Stimulated activated CD8-positive, alpha-beta memory T cell treated with anti-CD3 and anti-CD28 coated beads, Interleukin-7, amount 100 ng/mL, for 48 hours (primary cell): ENCODE measurements at regions not wholly inside any gene's neighbourhood (a gene's known extent, or its start where the extent isn't known, plus 50 kb on each side); places are given as distances from the start of the nearest gene placed in this dataset.
"Not testable (repeated sequence)": the region's sequence is repeated elsewhere in the genome, so short reads cannot be mapped to it uniquely, and the experiment has no call there.

ENCODE experiments used
- DNase-seq, 2 donors: peaks; one replicate each; pipeline ENCODE4 v3.0.0-alpha.2; 2020; ENCODE audit warnings: low read depth in 1 of 2; ENCODE audit errors: extremely low read depth in 1 of 2

GRCh38 chrX:54615109-54615508 is 85.1 kb downstream of the GNL3L start:
- DNase-seq = no peak

- no peak for DNase-seq
Measured at GRCh38 chrX:54633641-54634040, 103.6 kb downstream of the GNL3L start.

DNA sequence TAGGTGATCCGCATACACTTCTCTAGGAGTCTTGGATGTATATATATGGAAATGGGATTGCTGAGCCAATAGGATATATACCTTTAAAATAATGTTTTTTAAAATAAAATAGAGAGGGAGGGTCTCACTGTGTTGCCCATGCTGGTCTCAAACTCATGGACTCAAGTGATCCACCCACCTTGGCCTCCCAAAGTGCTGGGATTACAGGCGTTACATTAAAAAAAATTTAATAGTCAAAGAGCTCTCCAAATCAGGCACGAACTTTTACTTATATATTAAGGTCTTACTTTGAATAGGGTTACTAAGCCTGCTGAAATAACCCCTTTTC is 109.0 kb downstream of the GNL3L start:
- DNase-seq = no peak

GRCh38 chrX:54639346-54640102 is 109.5 kb downstream of the GNL3L start:
- DNase-seq = peak; percentile 75 to 91

GRCh38 chrX:54640103-54640690 is 110.2 kb downstream of the GNL3L start:
- no peak for DNase-seq

DNA sequence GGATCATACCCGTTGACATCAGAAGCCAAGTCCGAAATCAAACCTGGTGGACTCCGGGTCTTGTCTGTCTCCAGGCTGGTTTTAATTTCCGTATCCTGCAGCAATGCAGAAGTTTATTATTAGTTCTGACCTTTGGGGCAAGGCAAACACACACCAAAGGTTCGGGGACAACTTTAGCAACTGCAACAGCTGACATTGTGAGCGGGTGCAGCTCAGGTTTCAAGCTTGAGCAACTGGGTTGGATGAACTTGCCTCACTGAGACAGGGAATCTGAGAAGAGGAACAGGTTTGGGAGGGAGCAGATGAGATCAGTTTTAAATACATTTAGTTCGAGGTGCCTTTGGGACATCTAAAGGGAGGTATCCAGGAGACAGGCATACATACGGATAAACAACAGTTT is 110.7 kb downstream of the GNL3L start:
- DNase-seq = no peak

- DNase-seq = no peak
Measured at GRCh38 chrX:54641530-54641929, 111.5 kb downstream of the GNL3L start.

DNA sequence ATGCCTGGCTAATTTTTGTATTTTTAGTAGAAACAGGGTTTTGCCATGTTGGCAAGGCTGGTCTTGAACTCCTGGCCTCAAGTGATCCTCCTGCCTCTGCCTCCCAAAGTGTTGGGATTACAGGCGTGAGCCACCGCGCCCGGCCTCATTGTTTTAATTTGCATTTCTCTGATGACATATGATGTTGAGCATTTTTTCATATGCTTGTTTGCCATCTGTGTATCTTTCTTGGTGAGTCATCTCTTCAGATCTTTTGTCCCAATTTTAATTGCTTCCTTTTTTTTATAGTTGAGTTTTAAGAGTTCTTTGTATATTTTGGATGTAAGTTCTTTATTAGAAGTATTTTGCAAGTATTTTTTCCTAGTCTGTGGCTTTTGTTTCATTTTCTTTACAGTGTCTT is 117.6 kb downstream of the GNL3L start:
- DNase-seq = not testable (repeated sequence)

DNA sequence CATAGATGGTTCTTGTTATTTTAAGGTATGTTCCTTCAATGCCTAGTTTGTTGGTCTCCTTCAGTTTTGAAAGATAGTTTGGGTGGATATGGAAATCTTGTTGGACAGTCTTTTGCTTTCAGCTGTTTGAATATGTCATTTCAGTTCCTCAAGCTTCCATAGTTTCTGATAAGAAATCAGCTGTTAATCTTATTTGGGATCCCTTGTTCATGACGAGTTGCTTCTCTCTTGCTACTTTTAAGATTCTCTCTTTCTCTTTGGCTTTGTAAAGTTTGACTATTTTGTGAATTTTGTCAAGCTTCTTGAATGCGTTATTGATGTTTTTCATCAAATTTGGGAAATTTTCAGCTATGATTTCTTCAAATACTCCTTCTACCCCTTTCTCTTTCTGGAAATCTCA is 129.5 kb downstream of the GNL3L start:
- no peak for DNase-seq

DNA sequence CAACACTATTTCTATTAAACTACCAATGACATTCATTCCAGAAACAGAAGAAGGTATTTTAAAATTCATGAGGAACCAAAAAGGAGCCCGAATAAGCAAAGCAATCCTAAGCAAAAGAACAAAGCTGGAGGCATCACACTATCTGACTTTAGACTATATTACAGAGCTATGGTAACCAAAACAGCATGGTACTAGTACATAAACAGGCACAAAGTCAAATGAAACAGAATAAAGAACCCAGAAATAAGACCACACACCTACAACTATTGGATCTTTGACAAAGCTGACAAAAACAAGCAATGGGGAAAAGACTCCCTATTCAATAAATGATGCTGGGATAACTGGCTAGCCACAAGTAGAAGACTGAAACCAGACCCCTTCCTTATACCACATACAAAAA is 122.3 kb downstream of the ITIH6 start:
- no peak for DNase-seq

DNA sequence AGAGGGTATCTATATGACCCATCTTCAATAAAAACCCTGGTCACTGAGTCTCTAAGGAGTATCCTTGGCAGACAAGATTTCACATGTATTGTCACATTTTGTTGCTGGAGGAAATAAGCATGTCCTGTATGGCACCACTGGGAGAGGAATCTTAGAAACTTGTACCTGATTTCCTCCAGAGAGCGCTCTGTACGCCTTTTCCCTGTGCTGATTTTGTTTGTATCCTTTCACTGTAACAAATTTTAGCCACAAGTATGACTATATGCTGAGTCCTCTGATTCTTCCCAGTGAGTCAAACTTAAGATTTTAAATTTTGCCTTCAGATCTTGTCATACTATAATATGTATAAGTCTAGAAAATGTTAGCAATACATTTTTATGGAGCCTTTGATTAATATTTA is 102.8 kb downstream of the ITIH6 start:
- DNase-seq = no peak

DNA sequence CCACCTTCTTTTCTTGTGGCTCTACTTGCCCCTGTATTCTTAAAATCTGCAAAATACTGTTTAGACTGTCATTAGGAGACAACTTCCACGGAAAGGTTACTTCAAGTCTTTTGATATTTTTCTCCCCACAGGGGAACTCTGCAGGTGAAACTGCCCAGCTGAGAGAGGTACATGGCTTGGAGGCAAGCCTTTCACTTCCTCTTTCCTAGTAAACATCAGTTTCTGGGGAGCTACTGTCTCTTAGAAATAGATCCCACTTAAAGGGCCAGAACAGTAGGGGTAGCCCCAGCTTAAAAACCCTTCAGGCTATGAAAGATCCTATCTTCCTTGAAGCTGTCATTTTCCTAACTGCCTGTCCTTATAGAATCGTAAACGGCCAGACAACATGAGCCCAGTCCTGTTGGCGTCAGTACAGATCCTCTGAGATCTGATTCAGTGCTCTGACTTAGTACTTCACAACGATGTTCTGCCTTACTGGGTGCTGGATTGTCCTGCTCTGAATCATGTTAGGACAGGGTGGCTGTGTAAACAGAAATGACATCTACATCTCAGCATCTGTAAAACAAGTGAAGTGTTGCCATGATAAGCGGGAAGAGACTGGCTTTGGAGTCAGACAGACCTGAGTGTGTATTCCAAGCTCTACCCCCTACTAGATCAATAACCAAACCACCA is 102.1 kb downstream of the ITIH6 start:
- no peak for DNase-seq
